GM21717 (cell line): ENCODE measurements at regions not wholly inside any gene's neighbourhood (a gene's known extent, or its start where the extent isn't known, plus 50 kb on each side); places are given as distances from the start of the nearest gene placed in this dataset.
A peak's percentile ranks its signal among the peaks of the same experiment; 100 is the strongest.
"Not testable (repeated sequence)": the region's sequence is repeated elsewhere in the genome, so short reads cannot be mapped to it uniquely, and the experiment has no call there.

Source experiments
- ATAC-seq: cut with Tn5 transposase; IDR thresholded peaks from one replicate; pipeline ENCODE4 v1.9.1; 2021; ENCODE audit warnings: mild to moderate bottlenecking, moderate library complexity; ENCODE audit not compliant: unreplicated experiment

DNA sequence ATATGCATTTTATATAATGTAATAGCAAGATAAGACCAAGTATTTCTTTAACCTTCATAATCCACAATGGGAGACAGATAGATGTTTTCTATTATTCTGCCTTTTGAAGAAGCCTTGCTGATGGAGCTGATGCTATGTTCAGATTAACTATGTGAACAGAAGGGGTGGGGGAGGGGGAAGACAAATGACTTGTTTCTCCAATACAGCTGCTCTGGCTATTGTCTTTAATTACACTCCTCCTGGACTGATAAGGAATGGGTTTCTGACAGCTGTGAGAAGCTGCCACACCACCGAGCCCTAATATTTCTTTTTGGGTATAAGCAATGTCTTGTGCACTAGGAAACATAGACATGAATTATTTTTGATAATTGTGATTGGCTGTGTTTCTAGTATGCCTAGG, 62.0 kb downstream of the CAVIN4 start:
- no peak for ATAC-seq

- no peak for ATAC-seq
Observed at GRCh38 chr9:100640447-100641050, 62.7 kb downstream of the CAVIN4 start.

GRCh38 chr9:100641166-100641565, 63.3 kb downstream of the CAVIN4 start:
- ATAC-seq = no peak

DNA sequence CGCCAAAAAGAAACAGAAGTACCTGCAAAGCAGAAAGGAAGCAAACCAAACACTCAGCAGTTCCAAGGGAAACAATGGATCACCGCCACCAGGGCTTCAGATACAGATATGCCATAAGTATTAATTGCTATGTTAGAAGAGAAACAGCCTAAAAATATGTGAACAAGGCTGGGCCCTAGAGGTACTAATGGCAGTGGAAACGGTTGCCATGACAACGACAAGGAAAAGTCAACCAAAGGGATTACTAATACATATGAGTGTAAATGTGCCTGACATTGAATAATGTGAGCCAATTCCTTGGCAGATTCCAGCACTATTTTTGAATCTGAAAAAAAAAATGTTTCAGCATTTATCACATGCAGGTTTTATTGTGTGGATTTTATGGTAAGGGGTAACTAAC, 75.0 kb downstream of the CAVIN4 start:
- no peak for ATAC-seq

DNA sequence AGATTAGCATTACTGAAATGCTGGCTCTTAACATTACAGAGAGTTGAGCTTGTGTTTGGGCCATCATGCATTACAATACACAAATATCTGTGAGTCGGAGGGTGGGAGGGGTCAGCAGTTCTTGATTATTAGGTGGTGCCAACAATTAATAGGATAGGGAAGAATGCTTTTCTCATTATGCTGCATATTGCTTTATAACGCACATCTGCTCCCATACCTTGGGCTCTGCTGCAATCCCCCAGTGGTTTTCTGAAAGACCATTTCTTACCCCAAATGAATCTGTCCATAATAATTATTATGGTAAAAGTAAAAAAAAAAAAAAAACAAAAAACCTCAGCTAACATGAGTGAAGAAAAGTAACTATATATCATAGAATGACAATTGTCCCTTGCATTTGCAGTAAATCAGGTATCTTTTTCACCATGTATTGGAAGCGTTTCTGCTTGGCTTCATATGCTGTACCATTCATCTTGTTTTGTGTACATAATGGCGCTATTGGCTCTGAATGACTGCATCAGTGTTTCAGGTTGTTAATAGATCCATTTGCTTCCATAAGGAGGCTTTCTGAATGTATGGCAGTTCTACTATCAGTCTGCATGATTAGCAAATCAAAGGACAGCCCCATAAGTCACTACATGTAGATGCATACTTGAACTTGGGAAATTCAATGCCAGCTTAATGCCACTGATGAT, 75.9 kb downstream of the CAVIN4 start:
- no peak for ATAC-seq

DNA sequence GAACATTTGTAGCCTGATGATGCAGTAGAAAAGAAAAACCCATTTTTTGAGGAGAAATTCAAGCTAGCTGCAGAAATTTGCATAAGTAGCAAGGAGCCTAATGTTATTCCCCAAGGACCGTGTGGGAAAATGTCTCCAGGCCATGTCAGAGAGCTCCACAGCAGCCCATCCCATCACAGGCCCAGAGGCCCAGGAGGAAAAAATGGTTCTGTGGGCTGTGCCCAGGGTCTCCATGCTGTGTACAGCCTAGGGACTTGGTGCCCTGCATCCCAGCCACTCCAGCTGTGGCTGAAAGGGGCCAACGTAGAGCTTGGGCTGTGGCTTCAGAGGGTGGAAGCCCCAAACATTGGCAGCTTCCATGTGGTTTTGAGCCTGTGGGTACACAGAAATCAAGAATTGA, 79.0 kb downstream of the CAVIN4 start:
- not testable (repeated sequence) for ATAC-seq

GRCh38 chr9:100661668-100662067, 83.8 kb downstream of the CAVIN4 start:
- no peak for ATAC-seq

DNA sequence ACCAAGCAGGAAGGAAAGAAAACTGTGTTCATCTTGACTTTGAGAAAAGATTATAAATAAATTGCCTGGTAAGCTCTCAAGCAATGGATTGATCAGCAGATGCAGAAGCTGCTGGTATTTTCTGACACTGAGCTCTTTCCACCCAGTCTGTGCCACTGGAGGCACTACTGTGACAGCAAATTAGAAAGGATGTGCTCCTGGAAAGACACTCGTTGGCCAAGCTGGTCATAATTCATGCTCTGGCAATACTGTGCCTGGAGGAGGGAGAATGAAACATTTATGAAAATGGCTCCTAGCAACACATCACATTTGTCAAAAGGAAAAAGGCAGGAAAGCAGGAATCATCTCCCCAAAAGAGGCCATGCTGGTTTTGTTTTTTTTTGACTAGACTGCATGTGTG, 84.2 kb downstream of the CAVIN4 start:
- ATAC-seq = no peak

DNA sequence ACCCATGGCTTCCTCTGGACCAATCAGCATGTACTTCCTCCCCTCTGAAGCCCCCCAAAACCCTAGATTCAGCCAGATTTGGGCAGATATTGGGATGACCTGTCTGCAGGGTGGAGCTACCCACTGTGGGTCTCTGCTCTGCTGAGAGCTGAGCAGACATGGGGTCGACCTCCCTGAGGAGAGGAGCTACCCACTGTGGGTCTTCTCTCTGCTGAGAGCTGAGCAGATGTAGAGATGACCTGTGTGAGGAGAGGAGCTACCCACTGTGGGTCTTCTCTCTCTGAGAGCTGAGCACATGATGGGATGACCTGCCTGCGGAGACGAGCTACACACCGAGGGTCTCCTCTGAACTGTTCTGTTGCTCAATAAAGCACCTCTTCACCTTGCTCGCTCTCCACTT, 89.6 kb downstream of the CAVIN4 start:
- no peak for ATAC-seq

DNA sequence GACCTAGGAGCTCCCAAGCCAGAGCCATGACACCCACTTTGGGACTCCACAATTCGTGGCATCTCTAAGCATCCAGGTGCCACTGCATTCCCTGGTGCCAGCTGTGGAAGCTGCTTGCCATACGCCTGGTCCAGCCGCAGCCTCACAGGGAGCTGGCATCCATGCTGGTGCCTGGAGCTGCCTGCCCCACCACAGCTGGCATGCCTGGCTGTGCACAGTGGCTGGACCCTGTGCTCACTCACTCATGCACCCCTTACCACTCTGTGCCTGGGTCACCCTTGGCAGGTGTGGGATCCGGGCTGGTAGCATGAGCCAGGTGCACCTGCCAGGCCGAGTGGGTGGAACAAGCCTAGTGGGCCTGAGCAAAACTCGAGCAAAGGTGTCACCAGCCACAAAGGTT, 90.1 kb downstream of the CAVIN4 start:
- no peak for ATAC-seq

DNA sequence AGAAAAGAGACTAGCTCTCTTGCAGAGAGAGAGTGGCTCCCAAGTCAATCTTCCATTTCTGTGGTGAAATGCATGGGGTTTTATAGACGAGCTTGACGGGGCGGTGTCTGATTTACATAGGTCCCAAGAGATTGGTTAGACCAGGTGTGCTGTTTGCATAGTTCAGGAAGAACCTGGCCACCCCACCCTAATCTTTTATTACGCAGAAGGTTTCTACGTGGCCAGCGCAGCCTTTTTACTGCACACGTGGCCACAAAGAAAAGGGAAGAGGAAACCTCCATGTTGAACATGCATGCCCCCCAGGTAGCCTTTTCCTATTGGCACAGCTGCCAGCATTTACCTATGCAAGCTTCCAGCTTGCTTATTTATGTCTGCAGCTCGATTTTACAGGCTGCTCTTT, 92.1 kb downstream of the CAVIN4 start:
- ATAC-seq = no peak

DNA sequence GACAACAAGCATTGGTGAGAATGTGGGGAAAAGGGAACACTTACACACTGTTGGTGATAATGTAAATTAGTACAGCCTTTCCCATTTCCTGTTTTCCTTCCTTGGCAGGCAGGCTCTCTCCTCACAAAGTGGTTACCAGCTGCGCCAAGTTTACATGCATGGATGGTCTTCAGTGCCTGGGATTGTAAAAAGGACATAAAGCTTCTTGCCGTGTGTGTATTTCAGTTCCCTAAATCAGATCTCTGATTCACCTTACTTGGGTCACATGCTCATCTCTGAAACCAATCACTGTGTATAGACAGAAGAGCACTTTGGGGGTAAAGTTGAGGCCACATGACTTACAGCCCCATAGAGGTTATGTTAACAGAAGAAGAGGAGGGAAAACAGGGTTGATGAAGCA, 92.8 kb downstream of the CAVIN4 start:
- peak; percentile 90 for ATAC-seq

DNA sequence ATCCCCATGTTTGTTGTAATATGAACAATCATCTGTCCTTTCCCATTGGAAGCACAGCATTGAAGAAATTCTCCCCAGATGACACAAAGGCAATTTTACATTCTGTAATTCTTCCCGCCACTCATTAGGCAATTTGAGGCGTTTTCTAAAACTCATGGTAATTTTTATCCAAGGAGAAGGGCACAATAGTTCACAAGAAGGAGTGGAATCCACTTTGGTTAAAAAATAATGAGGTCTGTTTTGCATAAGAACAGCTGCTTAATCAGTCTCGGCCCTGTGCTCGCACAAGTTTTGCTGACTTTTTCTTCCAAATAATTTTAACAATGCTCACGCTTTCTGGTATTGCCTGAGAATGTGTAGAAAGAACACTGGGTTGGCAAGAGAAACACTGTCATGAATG, 94.0 kb downstream of the CAVIN4 start:
- no peak for ATAC-seq

DNA sequence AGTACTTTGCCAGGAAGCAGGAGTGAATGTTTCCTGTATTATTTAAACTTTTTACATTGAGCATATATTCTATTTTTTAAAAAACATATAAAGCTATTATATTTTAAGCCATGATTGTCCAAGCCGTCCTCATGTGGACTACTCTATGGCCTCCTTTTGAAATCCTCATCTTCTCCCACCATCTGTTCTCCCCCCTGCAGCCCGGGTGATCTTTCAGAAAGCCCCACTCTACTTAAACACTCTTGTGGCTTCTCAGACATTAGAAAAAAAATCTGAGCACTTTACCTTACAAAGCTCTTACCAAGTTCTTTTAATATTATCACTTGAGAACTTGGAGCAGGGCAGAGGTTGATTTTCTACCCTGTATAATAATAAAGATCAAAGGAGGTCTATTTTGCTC, 95.4 kb downstream of the CAVIN4 start:
- ATAC-seq = no peak

DNA sequence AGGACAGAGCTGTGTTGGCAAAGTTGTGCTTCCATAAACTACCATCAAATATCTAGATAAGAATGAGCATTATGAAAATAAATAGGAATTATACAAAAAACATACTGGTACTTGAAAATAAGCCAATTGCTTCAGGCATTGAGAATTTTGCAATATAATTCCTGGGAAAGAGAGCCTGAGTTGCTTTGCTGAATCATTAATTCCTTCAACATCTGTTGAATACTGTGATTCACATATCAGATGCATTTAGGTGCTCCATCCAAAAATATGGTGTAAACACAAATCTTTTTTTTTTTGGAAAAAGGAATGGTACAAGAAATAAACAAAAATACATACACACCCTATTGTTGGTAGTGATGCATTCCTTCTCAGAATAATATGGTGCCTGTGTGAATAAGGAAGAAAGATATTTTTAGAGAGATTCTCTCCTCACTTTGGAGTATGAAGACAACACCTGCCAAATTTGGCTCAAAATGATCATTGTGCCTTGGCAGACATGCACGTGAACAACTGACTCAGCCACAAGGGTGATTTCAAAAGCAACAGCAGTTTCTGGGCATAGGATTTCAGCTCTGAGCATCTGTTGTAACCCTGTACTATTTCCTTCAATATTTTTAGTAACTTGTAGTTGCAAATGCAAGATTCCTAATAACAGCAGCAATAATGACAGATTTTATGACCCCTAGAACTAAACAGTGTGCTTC, 96.7 kb downstream of the CAVIN4 start:
- no peak for ATAC-seq

- ATAC-seq = no peak
Observed at GRCh38 chr9:100679834-100680233, 102.0 kb downstream of the CAVIN4 start.

DNA sequence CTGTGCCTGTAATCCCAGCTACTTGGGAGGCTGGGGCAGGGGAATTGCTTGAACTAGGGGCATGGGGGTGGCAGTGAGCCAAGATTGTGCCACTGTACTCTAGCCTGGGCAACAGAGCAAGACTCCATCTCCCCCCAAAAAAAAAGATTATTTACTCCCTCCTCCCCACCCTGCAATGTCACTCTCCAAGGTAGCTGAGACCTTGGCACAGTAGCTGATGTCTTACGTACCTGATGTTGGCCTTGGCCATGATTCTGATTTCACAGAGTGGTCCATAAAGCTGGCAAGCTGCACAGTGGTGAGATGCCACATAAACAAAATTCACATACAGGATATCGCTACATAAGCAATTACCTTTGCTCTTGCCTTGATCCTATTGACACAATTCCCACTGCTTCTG, 108.5 kb downstream of the CAVIN4 start:
- ATAC-seq = no peak

DNA sequence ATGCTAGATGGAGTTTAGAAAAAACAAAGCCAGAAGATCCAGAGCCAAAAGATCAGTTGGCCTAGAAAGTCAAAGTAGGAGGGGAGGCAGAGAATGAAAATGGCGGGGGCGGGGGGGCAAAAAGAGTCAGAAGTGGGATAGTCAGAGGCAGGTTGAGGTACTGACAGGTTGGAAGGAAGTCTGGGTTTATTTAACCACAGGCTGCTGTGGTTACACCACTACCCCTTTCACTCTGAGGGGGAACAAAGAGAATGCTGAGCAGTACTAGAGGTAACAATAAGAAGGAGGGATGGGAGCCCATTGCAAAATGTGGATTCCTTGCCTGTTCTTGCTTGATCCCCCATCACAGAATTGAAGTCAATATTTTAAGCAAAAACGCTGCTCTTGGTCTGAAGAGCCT, 111.8 kb downstream of the CAVIN4 start:
- ATAC-seq = no peak

GRCh38 chr9:100690438-100690837, 112.6 kb downstream of the CAVIN4 start:
- no peak for ATAC-seq

DNA sequence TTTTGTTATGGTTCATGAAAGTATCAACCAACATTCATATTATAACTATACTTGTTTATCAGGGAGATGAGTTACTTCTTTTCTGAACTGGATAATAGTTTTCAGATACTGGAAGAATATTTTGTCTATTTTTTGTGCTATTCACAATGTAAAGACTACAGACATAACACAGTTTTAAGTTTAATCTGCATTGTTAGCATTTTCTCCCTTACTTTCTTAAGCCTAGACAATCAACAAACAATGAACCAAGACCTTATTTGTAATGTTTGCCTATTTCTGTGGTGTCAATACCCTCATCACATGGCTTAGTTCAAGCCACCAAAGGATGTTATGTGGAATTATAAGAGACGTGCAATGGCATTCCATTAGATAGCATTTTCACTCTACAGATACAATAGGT, 119.5 kb downstream of the CAVIN4 start:
- no peak for ATAC-seq

DNA sequence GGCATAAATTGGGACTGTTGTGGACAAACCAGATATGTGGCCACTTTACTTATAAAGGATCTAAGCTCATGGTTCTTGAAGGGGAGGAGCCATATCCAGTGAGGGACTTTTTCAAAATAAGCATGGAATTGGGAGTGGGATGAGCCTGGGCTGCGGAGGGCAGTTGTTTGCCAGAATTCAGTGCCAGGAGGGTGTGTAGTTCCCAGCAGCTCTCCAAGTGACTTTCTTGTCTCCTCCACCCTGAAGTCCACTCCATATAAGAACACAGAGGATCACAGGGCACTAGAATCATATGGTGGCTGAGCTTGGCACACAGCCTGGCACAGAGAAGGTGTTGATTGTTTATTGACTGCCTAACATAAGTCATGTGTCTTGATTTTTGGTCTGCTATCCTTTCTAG, 121.1 kb downstream of the CAVIN4 start:
- no peak for ATAC-seq

- ATAC-seq = no peak
Observed at GRCh38 chr9:100699668-100700067, 121.8 kb downstream of the CAVIN4 start.
